ENCODE measurements at regions not wholly inside any gene's neighbourhood (a gene's known extent, or its start where the extent isn't known, plus 50 kb on each side); places are given as distances from the start of the nearest gene placed in this dataset.

- DNase-seq: no peak
Measured at GRCh38 chr12:39043424-39043822, 138.0 kb upstream of the CPNE8 start.

GRCh38 chr12:39040275-39040674, 134.9 kb upstream of the CPNE8 start:
- DNase-seq: no peak

- DNase-seq: no peak
Measured at GRCh38 chr12:39037115-39037514, 131.7 kb upstream of the CPNE8 start.

- no peak for DNase-seq
Measured at GRCh38 chr12:39036105-39036504, 130.7 kb upstream of the CPNE8 start.

GRCh38 chr12:39033782-39034181, 128.4 kb upstream of the CPNE8 start:
- DNase-seq: no peak

GRCh38 chr12:39032448-39032847, 127.1 kb upstream of the CPNE8 start:
- no peak for DNase-seq

- DNase-seq: no peak
Measured at GRCh38 chr12:39032034-39032433, 126.6 kb upstream of the CPNE8 start.

GRCh38 chr12:39028382-39028781, 123.0 kb upstream of the CPNE8 start:
- DNase-seq: no peak

GRCh38 chr12:39012870-39013269, 107.5 kb upstream of the CPNE8 start:
- DNase-seq: no peak

- DNase-seq: no peak
Measured at GRCh38 chr12:39011166-39011565, 105.8 kb upstream of the CPNE8 start.

- no peak for DNase-seq
Measured at GRCh38 chr12:39010406-39010805, 105.0 kb upstream of the CPNE8 start.

GRCh38 chr12:39007619-39008018, 102.2 kb upstream of the CPNE8 start:
- DNase-seq: no peak

GRCh38 chr12:39006286-39006685, 100.9 kb upstream of the CPNE8 start:
- no peak for DNase-seq

- no peak for DNase-seq
Measured at GRCh38 chr12:39005671-39006070, 100.3 kb upstream of the CPNE8 start.

GRCh38 chr12:39003541-39004155, 98.3 kb upstream of the CPNE8 start:
- no peak for DNase-seq

- no peak for DNase-seq
Measured at GRCh38 chr12:39000370-39000769, 95.0 kb upstream of the CPNE8 start.

- DNase-seq: no peak
Measured at GRCh38 chr12:38998887-38999482, 93.6 kb upstream of the CPNE8 start.

- DNase-seq: no peak
Measured at GRCh38 chr12:38995249-38995648, 89.9 kb upstream of the CPNE8 start.

- no peak for DNase-seq
Measured at GRCh38 chr12:38985961-38986360, 80.6 kb upstream of the CPNE8 start.

- DNase-seq: no peak
Measured at GRCh38 chr12:38984388-38984787, 79.0 kb upstream of the CPNE8 start.

GRCh38 chr12:38983117-38983571, 77.8 kb upstream of the CPNE8 start:
- no peak for DNase-seq

- DNase-seq: no peak
Measured at GRCh38 chr12:38977132-38977531, 71.7 kb upstream of the CPNE8 start.

GRCh38 chr12:38969706-38970105, 64.3 kb upstream of the CPNE8 start:
- no peak for DNase-seq

- DNase-seq: no peak
Measured at GRCh38 chr12:38961683-38962082, 56.3 kb upstream of the CPNE8 start.

GRCh38 chr12:38961012-38961411, 55.6 kb upstream of the CPNE8 start:
- DNase-seq: no peak

Measured in stimulated activated CD4-positive, alpha-beta T cell treated with anti-CD3 and anti-CD28 coated beads, Interleukin-1b, Interleukin-23, amount 100 ng/mL, for 48 hours (primary cell).